PC-3 (cell line): ENCODE measurements at regions not wholly inside any gene's neighbourhood (a gene's known extent, or its start where the extent isn't known, plus 50 kb on each side); places are given as distances from the start of the nearest gene placed in this dataset.

Source experiments
- CTCF ChIP-seq: fragments of 300-600 bp; sonication (generic); conservative IDR thresholded peaks from 2 replicates; pipeline ENCODE4 v1.5.1; 2017; ENCODE audit warnings: antibody characterized with exemption, low read depth, mild to moderate bottlenecking, low read length
- EZH2 ChIP-seq: fragments of 300-600 bp; sonication (generic); IDR thresholded peaks from one replicate; pipeline ENCODE4 v1.6.1; 2017; ENCODE audit warnings: antibody characterized with exemption, mild to moderate bottlenecking, low read length; ENCODE audit not compliant: unreplicated experiment

GRCh38 chr1:186250529-186250928, 124.5 kb downstream of the TPR start:
- TF ChIP-seq CTCF, result no peak
- no peak for TF ChIP-seq EZH2
